ENCODE measurements at regions not wholly inside any gene's neighbourhood (a gene's known extent, or its start where the extent isn't known, plus 50 kb on each side); places are given as distances from the start of the nearest gene placed in this dataset.

DNA sequence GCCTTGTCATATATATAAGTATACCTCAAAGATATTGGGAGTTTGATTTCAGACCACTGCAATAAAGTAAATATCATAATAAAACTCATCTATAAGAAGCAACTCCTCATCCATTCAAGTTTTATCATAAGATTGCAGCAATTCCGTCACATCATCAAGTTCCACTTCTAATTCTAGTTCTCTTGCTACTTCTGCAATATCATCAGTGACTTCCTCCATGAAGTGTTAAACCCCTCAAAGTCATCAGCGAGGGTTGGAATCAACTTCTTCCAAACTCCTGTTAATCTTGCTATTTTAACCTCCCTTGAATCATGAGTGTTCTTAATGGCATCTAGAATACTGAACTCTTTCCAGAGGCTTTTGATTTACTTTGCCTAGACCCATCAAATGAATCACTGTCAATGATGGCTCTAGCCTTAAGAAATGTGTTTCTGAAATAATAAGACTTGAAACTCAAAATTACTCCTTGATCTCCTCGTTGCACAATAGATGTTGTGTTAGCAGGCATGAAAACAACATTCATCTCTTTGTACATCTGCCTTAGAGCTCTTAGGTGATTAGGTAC is 88.3 kb downstream of the RPE65 start:
- TF ChIP-seq, protein P1, sequence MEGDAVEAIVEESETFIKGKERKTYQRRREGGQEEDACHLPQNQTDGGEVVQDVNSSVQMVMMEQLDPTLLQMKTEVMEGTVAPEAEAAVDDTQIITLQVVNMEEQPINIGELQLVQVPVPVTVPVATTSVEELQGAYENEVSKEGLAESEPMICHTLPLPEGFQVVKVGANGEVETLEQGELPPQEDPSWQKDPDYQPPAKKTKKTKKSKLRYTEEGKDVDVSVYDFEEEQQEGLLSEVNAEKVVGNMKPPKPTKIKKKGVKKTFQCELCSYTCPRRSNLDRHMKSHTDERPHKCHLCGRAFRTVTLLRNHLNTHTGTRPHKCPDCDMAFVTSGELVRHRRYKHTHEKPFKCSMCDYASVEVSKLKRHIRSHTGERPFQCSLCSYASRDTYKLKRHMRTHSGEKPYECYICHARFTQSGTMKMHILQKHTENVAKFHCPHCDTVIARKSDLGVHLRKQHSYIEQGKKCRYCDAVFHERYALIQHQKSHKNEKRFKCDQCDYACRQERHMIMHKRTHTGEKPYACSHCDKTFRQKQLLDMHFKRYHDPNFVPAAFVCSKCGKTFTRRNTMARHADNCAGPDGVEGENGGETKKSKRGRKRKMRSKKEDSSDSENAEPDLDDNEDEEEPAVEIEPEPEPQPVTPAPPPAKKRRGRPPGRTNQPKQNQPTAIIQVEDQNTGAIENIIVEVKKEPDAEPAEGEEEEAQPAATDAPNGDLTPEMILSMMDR (IDR thresholded peaks at IDR 0.05): no peak
- Histone ChIP-seq H3K4me3 (no peak overlapping the region), H3K27ac (no peak overlapping the region), H3K4me1 (peaks cover 9% of the 10 kb centered on the region), H3K27me3 (ENCODE audit: low read depth) (no peaks in the 10 kb centered on the region), H3K9me3 (no peaks in the 10 kb centered on the region), H3K36me3 (no peaks in the 10 kb centered on the region)
- intact Hi-C loops (cut with DNase I): no loop called here
- DNase-seq: no peak
- no peak for ATAC-seq

DNA sequence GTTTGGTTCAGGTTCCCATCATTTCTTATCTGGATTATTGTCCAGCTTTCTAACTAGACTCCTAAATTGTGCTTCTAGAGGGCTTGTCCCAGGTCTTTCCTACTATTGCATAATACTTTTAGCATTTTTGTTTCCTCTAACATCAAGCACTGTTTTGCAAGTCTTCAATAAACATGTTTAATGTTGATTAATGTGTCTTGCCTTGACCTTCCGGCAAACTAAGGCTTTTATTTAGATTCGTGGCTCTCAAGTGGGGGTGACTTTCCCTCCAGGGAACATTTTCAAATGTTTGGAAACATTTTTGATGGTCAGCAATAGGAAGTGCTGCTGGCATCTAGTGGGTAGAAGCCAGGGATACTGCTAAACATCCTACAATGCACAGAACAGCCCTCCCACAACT is 90.7 kb downstream of the RPE65 start:
- Histone ChIP-seq H3K4me1 (peaks cover 9% of the 10 kb centered on the region), H3K4me3 (no peak overlapping the region), H3K36me3 (no peaks in the 10 kb centered on the region), H3K27ac (no peak overlapping the region), H3K9me3 (no peaks in the 10 kb centered on the region), H3K27me3 (ENCODE audit: low read depth) (no peaks in the 10 kb centered on the region)
- TF ChIP-seq, protein P1 (IDR thresholded peaks at IDR 0.05): no peak
- DNase-seq: no peak
- ATAC-seq: no peak
- intact Hi-C loops (cut with DNase I): no loop called here

DNA sequence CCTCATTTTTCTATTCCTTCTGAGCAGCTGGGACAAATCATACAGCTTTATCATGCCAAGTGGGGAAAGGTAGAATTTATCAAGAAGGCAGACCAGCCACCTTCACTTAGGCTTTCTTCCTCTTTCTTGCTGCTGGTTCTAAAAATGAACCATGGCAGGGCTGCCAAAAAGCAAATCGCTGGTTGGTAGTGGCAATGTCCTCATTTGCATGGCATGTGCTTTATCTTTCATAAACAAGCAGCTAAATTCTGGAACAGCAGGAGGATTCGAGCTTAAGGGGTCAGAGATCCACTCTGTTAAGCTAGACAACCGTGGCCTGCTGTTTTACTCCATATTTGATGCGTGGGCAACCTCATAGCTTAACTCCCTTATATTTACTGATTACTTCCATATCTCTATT is 91.3 kb downstream of the RPE65 start:
- TF ChIP-seq, protein P1 (IDR thresholded peaks at IDR 0.05): no peak
- peaks cover 9% of the 10 kb centered on the region for H3K4me1 ChIP-seq
- no peak for ATAC-seq
- intact Hi-C loops (cut with DNase I): no loop called here
- H3K9me3 ChIP-seq: no peaks in the 10 kb centered on the region
- no peak for DNase-seq
- H3K27me3 ChIP-seq (ENCODE audit: low read depth): no peaks in the 10 kb centered on the region
- H3K4me3 ChIP-seq: no peak overlapping the region
- no peak overlapping the region for H3K27ac ChIP-seq
- H3K36me3 ChIP-seq: no peaks in the 10 kb centered on the region

DNA sequence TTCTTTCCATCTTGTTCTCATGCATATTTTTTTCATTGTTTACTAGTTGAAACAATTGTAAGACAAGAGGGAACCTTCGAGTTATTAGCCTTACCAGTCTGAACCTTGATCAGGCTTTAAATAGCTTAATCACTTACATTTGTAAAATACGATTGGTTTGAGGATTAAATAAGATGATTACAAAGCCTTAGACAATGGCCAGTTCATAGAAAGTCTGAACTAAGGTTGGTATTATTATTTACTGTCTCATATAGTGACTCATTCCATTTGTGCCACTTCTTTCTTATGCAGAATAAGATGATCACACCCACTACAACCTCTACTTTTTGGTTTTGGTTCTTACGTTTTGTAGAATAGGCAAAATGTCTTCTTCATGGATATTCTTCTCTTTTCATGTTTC is 94.1 kb downstream of the RPE65 start:
- DNase-seq (no peak), ATAC-seq (no peak)
- no peak overlapping the region for H3K27ac ChIP-seq
- H3K36me3 ChIP-seq: no peaks in the 10 kb centered on the region
- no peaks in the 10 kb centered on the region for H3K27me3 ChIP-seq (ENCODE audit: low read depth)
- intact Hi-C loops (cut with DNase I): no loop called here
- no peaks in the 10 kb centered on the region for H3K9me3 ChIP-seq
- no peak overlapping the region for H3K4me3 ChIP-seq
- TF ChIP-seq, protein P1 (IDR thresholded peaks at IDR 0.05): no peak
- H3K4me1 ChIP-seq: peaks cover 9% of the 10 kb centered on the region

DNA sequence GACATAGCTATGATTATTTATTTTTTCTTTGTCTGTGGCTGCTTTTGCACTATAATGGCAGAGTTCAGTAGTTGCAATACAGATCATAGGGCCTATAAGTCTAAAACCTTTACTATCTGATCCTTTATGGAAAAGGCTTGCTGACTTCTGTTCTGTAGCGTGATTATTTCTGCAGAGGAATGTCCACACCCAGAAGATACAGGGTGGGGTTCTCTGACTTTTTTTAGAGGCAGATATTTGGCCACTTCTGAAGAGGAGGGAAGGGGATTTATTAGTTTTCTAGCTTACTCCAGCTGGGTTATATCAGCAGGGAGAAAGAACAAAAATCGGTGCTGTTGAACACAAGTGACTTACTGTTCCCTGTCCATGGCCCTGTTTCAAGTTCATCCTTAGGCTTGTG is 97.6 kb downstream of the RPE65 start:
- ATAC-seq: no peak
- TF ChIP-seq, protein P1 (IDR thresholded peaks at IDR 0.05): no peak
- intact Hi-C loops (cut with DNase I): no loop called here

DNA sequence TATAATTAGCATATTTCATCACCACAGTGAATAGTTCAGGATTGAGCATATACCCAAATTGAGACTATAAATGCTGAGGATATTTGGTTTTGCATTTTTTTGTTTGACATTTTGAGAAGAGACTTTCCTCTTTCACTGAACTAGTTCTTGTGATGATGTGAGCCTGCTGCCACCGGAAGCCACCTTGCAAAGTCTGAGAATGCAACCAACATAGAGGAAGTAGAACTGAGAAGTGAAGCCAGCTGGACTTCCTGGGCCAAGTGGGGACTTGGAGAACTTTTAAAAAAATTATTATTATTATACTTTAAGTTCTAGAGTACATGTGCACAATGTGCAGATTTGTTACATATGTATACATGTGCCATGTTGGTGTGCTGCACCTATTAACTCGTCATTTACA is 102.3 kb downstream of the RPE65 start:
- intact Hi-C loops (cut with DNase I): no loop called here
- no peak overlapping the region for H3K27ac ChIP-seq
- no peaks in the 10 kb centered on the region for H3K9me3 ChIP-seq
- no peaks in the 10 kb centered on the region for H3K27me3 ChIP-seq (ENCODE audit: low read depth)
- no peak overlapping the region for H3K4me3 ChIP-seq
- peak; percentile 44 to 73 for ATAC-seq
- H3K4me1 ChIP-seq: no peaks in the 10 kb centered on the region
- peak; percentile 62 for DNase-seq
- TF ChIP-seq, protein P1 (IDR thresholded peaks at IDR 0.05): no peak
- no peaks in the 10 kb centered on the region for H3K36me3 ChIP-seq

More for the DNA sequence above, 97.6 kb downstream of the RPE65 start:
- no peaks in the 10 kb centered on the region for H3K9me3 ChIP-seq
- H3K27me3 ChIP-seq (ENCODE audit: low read depth): no peaks in the 10 kb centered on the region
- H3K4me3 ChIP-seq: no peak overlapping the region
- no peak overlapping the region for H3K27ac ChIP-seq
- no peak for DNase-seq
- H3K4me1 ChIP-seq: no peaks in the 10 kb centered on the region
- H3K36me3 ChIP-seq: no peaks in the 10 kb centered on the region

Data from lower lobe of right lung (tissue), 2 donors.